A673 (cell line): ENCODE measurements at regions not wholly inside any gene's neighbourhood (a gene's known extent, or its start where the extent isn't known, plus 50 kb on each side); places are given as distances from the start of the nearest gene placed in this dataset.
A peak's percentile ranks its signal among the peaks of the same experiment; 100 is the strongest.

ENCODE experiments used
- BruUV-seq: library from RNA; stranded (reverse); fragments of 400-500 nt; replicated peaks from 2 replicates; lab custom pipeline; 2021; lab: Mats Ljungman, UMichigan
- CTCF ChIA-PET: fragments of 300-600 bp; sonication (Branson Sonifier 250); formaldehyde crosslinking; loops from one replicate; lab custom pipeline; 2022; ENCODE audit warnings: antibody characterized with exemption; lab: Charles Lee
- POLR2A ChIA-PET: fragments of 300-600 bp; sonication (Branson Sonifier 250); formaldehyde crosslinking; loops from one replicate; lab custom pipeline; 2022; ENCODE audit warnings: antibody characterized with exemption; ENCODE audit not compliant: low non-redundant PET; lab: Charles Lee
- DNase-seq: peaks from one replicate; pipeline ENCODE4 v3.0.0-alpha.2; 2015; ENCODE audit warnings: low spot score
- H3K27ac ChIP-seq: fragments of 200-600 bp; sonication (generic); 2 replicates; pipeline ENCODE4 v1.5.1; 2016; ENCODE audit warnings: mixed run types, low read depth, mild to moderate bottlenecking, mixed read lengths, antibody characterized with exemption, low read length; ENCODE audit not compliant: poor library complexity, severe bottlenecking
- H3K27me3 ChIP-seq: fragments of 200-600 bp; sonication (generic); replicated peaks from 2 replicates; pipeline ENCODE4 v1.6.1; 2017; ENCODE audit warnings: mixed run types, low read depth, mild to moderate bottlenecking, mixed read lengths, antibody characterized with exemption, low read length; ENCODE audit not compliant: insufficient read depth, poor library complexity
- H3K36me3 ChIP-seq: fragments of 200-600 bp; sonication (generic); 2 replicates; pipeline ENCODE4 v1.6.1; 2016; ENCODE audit warnings: mixed run types, mild to moderate bottlenecking, mixed read lengths, antibody characterized with exemption, low read length; ENCODE audit not compliant: insufficient read depth, poor library complexity, severe bottlenecking
- H3K4me1 ChIP-seq: fragments of 200-600 bp; sonication (generic); 2 replicates; pipeline ENCODE4 v1.6.1; 2017; ENCODE audit warnings: mixed run types, mild to moderate bottlenecking, mixed read lengths, antibody characterized with exemption, low read length; ENCODE audit not compliant: insufficient read depth, poor library complexity, severe bottlenecking
- H3K4me3 ChIP-seq: fragments of 200-600 bp; sonication (generic); 2 replicates; pipeline ENCODE4 v1.5.1; 2016; ENCODE audit warnings: low read depth, mixed run types, mild to moderate bottlenecking, mixed read lengths, low read length; ENCODE audit not compliant: poor library complexity, severe bottlenecking
- H3K9me3 ChIP-seq: fragments of 200-600 bp; sonication (generic); 2 replicates; pipeline ENCODE4 v1.6.1; 2016; ENCODE audit warnings: mixed run types, low read depth, mild to moderate bottlenecking, mixed read lengths, antibody characterized with exemption, low read length; ENCODE audit not compliant: poor library complexity, severe bottlenecking
- CTCF ChIP-seq: fragments of 300-800, 200-600 bp; sonication (generic); conservative IDR thresholded peaks from 2 replicates; pipeline ENCODE4 v1.5.1; 2017; ENCODE audit warnings: low read depth, mild to moderate bottlenecking, antibody characterized with exemption, low read length, moderate library complexity, mixed read lengths
- EZH2 ChIP-seq: fragments of 200-600 bp; sonication (generic); IDR thresholded peaks from 2 replicates; pipeline ENCODE4 v1.6.1; 2017; ENCODE audit warnings: borderline replicate concordance, low read depth, mild to moderate bottlenecking, mixed read lengths, antibody characterized with exemption, low read length; ENCODE audit not compliant: poor library complexity, severe bottlenecking
- intact Hi-C: fragments of 100-400 bp; cut with micrococcal nuclease; formaldehyde crosslinking; loops from one replicate; pipeline ENCODE4 v1.10.0; 2022; ENCODE audit not compliant: unreplicated experiment

GRCh38 chr14:81981307-81981675 is 447.6 kb upstream of the SEL1L start:
- CTCF ChIA-PET = no interaction called here
- H3K27ac ChIP-seq = no peak overlapping the region
- no TSS peak for BruUV-seq

GRCh38 chr14:81982046-81982445 is 448.4 kb upstream of the SEL1L start:
- peak; percentile 53 for DNase-seq
- no TSS peak for BruUV-seq
- no peaks in the 10 kb centered on the region for H3K9me3 ChIP-seq
- peaks cover 7% of the 10 kb centered on the region for H3K4me1 ChIP-seq
- no peak overlapping the region for H3K4me3 ChIP-seq
- ChIA-PET POLR2A (no interaction called here), CTCF (no interaction called here)
- no peak for TF ChIP-seq CTCF
- TF ChIP-seq EZH2 = no peak
- no peaks in the 10 kb centered on the region for H3K36me3 ChIP-seq
- peak overlapping the region; percentile 15 for H3K27ac ChIP-seq
- no peaks in the 10 kb centered on the region for H3K27me3 ChIP-seq
- intact Hi-C loops = no loop called here

More at GRCh38 chr14:81981307-81981675, 447.6 kb upstream of the SEL1L start:
- TF ChIP-seq EZH2 (no peak), CTCF (no peak)
- DNase-seq = peak; percentile 4
- Histone ChIP-seq H3K9me3 (no peaks in the 10 kb centered on the region), H3K4me3 (no peak overlapping the region), H3K27me3 (no peaks in the 10 kb centered on the region), H3K36me3 (no peaks in the 10 kb centered on the region), H3K4me1 (peaks cover 7% of the 10 kb centered on the region)
- intact Hi-C loops = no loop called here
- POLR2A ChIA-PET = no interaction called here

- Histone ChIP-seq H3K27me3 (no peaks in the 10 kb centered on the region), H3K27ac (no peak overlapping the region), H3K36me3 (no peaks in the 10 kb centered on the region), H3K4me3 (no peak overlapping the region), H3K4me1 (peaks cover 11% of the 10 kb centered on the region), H3K9me3 (no peaks in the 10 kb centered on the region)
- POLR2A ChIA-PET = no interaction called here
- DNase-seq = no peak
- CTCF ChIA-PET = no interaction called here
- intact Hi-C loops = loop anchor here (5.0 kb wide), 1 partner anchor 274 kb away; no protein-coding TSS in a partner anchor
- no TSS peak for BruUV-seq
- TF ChIP-seq CTCF = no peak
- no peak for TF ChIP-seq EZH2
Observed at GRCh38 chr14:81986005-81986404, 452.4 kb upstream of the SEL1L start.
